CD4-positive, alpha-beta T cell treated with Interleukin-4 for 1 hour (primary cell): ENCODE measurements at regions not wholly inside any gene's neighbourhood (a gene's known extent, or its start where the extent isn't known, plus 50 kb on each side); places are given as distances from the start of the nearest gene placed in this dataset.

Experiments used
- DNase-seq, 2 donors: peaks; one replicate each; pipeline ENCODE4 v3.0.0-alpha.2; 2020 to 2022

DNA sequence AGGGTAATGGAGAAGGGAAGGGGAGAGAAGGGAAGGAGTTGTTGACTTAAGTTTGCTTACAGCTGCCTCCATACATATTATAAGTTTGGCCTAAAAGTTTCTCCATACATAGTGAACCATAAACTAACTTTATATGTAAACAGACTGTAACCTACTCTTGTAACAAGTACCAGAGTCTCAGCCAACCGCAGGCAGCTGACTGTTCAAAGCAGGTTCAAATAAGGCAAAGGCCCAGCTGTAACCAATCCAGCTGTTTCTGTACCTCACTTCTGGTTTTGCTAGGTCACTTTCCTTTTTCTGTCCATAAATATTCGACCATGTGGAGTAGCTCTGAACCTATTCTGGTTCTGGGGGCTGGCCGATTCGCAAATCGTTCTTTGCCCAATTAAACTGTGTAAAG lies 591.2 kb downstream of the INSC start:
- DNase-seq, result no peak

DNA sequence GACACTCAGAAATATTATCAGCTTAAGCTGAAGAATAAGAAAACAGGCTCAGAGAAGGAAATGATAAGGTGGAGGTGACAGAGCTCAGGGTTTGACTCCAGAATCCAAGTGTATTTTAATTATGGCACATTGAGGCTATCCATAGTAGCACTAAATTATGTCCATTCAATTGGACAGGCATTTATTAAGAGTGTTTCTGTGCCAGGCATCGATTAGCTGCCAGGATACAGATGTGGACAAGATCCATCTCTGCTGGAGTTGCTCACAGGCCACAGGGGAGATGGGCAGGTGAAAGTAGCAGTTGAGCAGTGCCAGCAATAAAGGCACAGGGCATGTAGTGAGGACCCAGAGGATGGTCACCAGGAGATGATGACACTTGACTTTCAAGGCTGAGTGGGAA lies 592.5 kb downstream of the INSC start:
- DNase-seq, result no peak

DNA sequence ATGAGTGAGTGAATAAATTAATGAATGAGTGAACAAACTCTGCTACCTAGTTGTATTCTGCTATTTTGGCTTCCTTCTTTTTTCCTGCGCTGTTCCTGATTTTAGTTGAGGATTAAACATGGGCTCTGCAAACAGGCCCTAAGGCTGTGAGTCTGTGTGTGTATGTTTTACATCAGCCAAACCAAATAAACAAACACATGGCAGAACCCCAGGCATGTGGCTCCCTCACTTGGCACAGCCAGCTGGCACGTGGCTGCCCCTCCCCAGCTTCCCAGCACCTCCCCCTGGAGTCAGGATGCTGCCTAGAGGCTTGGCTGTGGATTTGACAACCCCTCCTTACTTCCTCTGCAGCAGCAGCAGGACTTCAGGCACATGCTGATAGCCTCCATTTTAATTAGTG lies 593.2 kb downstream of the INSC start:
- no peak for DNase-seq

DNA sequence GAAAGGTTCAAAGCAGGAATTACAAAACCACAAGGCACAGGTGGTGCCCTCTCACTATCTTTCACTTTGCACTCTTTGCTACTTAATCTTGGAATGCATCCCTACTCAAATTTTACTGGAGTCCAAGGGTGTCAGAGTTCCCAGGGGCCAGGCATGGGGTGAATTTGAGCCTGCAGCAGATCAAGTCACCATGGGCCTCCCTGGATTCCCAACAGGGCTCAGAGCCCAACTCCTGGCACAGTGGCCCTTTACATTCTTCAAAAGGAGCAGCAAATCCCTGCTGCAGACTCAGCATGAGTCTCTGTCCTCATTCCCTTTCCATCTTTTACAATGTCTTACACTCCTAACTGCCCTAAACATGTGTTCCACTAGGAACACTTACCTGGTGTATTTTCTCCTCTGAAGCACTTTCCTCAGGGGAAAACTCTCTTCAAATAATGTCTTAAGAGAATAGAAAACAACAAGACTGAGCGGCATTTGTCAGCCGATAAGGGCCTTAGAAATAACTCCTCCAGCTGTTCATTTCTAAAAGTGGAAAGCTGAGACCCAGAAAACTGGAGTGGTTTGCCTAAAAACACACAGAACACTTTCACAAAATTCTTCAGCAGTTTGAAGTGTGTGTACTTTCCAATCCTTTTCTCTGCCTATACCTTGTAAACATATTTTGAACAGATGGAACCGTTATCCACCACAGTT lies 596.0 kb downstream of the INSC start:
- no peak for DNase-seq

DNA sequence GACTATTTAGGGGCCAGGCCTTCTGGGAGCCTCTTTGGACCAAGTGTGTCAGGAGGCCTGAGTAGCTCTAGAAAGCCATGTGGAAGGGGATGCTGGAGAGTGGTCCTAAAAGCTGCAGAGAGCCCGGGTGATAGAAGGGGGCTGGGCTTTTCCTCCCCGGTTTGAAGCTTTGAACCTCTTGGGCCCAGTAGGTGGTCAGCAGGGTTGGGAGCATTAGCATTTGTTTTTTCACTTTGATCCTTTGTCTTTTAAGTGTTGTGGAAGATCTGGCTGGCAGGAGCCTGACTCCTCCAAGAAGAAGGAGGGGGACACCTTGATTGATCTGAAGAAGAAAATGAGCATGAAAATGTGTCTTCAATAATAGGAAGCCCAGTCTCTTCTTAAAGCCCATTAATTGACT lies 596.6 kb downstream of the INSC start:
- no peak for DNase-seq

DNA sequence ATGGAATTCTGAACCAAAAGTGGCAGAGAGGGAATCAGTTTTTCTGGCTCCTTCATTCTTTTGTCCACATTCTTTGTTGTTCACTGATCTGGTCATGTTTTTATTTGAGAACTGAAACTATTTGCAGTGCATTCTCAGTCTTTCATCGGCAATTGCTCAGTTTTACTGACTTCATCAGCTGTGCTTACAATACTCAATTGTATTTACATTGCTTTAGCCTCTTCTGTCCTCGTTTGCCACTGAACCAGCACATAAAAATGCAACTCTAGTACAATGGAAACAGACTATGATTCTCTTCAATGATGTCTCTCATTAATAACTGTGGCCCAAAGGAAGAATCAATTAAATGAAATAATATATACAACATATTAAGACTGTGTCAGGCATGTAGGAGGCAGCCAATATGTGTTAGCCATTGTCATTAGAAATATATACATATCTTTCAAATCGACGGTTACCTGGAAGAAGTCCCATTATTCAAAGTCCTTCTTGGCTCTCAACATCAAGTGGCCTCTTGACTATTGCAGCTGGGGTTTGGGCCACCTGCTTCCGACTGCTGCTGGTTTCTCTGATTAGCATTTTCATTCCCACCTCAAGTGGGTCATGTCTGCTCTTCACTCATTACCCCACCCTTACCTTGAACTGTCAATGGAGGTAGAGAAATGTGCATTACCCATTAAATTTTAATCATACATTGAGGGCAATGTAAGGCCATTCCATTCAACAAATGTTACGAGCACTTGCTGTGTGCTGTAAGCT lies 600.1 kb downstream of the INSC start:
- DNase-seq, result no peak

DNA sequence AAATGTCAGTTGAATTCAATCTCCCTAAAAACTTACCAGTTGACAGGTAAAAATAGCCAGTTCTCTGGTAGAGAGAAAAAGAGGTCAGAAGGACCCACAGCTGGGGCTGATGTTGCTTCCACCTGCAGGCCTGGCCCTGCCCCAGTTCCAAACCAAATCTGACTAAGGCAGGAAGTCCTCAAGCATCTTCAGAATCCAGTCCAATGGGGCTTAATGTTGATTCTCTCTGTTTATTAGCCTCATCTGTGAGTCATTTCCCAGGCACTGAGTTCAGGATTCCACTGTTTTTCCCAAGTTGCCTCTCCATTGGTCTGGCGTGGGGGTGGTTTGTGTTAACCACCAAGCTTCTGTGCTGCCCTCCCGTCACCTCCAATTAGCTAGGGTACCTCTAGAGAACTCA lies 601.8 kb downstream of the INSC start:
- no peak for DNase-seq

DNA sequence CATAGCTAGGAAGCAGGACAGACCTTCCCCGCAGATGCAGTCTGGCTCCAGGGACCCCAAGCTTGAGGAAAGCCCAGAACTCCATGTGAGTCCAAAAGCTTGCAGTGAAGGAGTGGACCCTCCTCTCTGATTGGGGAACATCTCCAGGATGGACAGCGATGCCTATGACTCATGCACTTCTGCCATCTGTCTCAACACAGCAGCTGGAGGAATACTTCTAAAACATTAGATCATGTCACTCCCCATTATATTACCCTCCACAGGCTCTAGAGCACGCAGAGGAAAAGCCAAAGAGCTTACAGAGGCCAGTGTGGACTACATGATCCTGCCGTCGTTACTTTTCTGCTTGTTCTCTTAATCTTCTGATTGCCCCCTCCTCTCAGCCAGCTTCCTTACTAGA lies 605.7 kb downstream of the INSC start:
- no peak for DNase-seq

DNA sequence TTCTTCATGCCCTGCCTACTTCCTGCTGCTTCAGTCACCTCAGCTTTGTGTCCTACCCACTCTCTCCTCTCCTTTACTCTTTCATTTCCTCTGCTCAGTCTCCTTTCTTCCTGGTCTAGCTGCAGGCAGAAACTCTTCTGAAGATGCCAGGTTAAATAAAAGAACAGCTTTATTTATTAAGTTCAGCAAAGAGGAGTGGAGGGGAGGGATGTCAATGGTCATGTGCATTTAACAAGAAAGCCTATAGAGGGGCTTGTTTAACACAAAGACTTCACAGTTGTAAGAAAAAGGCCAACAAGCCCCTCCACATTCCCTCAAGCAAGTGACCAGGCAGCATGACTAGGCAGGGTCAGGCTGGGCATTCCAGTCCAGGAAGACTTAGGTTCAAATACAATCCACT lies 609.2 kb downstream of the INSC start:
- DNase-seq, result no peak

DNA sequence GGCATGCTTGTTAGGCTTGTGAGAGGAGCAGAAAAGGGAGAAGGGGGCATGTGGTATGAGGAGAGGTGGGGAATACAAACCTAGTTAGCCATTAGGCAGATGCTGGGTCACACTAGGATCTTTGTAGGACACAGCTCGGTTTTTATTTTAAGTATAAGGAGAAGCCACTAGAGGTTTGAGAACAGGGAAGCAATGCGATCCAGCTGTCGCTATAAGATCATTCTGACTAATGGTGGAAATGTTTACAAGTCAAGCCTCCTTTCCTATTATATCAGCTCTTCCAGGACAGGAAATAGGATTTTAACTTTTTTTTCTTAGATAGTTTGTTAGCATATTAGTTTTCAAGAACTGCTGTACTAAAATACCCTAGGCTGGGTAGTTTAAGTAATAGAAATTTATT lies 609.9 kb downstream of the INSC start:
- no peak for DNase-seq

DNA sequence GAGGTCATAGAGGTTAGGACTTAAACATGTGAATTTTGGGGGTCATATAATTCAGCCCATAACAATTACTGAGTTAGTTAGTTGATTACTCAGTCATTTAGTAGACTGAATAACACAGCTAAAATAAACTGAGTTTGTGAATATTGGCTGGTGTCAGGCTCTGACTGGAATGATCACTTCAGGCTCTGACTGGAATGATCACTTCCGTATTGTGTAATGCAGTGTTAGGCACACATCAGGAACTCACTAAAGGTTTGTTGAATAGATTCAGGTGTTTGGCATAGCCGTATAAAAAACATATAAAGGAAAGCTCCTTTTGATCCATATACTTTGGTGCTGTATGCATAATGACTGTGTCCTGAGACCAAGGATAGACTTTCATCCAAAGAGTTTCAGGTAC lies 610.5 kb downstream of the INSC start:
- no peak for DNase-seq

DNA sequence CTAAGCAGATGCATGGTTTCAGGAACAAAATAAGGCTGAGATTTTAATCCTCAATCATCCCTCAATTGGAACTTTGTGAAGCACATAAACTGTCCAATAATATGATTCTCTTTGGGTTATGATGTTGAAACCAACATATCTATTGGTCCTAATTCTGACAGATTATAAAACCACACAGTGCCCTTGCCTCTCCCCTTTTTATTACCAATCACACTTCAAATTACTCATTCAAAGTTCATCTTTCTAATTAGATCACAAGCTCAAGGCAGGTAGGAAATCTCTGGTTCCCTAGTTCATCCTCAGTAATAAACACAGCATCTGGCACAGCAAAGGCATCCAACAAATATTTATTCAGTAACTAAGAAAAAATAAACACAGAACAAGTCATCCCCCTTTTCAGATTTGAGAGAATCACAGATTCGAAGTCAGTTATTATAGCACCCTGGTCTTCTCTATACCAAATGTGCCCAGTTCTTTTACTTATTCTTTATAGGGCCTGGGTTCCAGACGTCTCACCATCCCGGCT lies 611.6 kb downstream of the INSC start:
- no peak for DNase-seq

DNA sequence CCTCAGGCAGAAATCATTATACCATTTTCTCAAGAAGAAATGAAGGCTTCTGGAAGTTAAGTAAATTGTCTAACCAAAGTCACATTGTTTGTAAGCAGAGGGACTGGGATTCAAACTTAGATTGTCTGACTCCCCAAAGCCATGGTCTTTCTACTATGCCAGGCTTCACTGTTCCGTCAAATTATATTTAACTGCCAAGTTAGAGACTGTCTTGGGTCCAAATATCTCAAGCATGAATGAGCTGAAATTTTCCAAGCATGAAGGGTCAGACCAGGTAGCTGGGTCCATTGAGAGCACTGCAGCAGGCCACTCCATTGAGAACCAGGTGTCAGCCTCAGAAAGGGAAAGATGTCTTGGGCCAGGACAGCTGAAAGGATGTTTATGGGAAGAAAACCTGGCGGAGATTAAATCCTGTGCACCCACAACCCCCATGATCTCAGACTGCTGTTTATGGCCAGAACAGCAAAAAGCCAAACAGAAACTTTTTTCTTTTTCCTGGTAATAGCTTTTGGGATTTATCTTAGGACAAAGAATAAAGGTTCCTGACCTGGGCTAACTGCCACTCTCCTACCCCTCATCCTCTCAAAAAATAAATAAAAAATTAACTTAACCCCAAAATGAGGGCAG lies 612.3 kb downstream of the INSC start:
- DNase-seq, result no peak

DNA sequence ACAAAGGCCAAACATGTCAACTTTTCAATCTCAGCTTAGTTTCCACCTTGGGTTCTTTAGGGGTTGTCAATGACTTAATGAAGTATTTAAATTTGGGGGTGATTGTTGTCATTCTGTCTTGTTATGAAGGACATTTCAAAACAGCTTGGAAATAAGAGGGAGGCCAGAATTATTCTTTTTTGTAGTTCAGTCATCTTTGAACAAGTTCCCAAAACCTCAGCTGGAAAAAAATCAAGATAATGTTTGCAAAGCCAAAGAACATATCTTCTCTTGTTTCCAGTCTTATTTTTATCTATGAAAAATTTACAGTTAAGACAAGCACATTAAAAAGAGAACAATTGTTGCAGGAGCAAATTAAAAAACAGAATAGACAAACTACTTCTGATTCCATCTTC lies 612.8 kb downstream of the INSC start:
- no peak for DNase-seq

DNA sequence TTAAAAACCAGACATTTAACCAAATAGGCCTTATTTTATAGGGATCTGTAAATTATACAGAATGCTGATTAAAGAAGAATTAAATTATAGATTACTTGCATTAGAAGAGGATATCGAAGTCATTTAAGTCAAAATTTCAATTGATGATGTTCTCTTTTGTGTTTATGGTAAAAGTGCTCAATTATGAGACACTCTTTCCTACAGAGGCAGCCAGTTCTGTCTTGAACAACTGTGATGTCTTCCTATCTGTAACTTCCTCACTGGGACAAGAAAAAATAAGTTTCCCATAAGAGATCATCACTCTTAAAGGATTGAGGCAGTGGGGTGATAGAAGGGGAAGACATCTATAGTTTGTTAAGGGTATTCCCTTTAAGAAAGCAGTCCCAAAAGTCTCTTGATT lies 613.5 kb downstream of the INSC start:
- no peak for DNase-seq

DNA sequence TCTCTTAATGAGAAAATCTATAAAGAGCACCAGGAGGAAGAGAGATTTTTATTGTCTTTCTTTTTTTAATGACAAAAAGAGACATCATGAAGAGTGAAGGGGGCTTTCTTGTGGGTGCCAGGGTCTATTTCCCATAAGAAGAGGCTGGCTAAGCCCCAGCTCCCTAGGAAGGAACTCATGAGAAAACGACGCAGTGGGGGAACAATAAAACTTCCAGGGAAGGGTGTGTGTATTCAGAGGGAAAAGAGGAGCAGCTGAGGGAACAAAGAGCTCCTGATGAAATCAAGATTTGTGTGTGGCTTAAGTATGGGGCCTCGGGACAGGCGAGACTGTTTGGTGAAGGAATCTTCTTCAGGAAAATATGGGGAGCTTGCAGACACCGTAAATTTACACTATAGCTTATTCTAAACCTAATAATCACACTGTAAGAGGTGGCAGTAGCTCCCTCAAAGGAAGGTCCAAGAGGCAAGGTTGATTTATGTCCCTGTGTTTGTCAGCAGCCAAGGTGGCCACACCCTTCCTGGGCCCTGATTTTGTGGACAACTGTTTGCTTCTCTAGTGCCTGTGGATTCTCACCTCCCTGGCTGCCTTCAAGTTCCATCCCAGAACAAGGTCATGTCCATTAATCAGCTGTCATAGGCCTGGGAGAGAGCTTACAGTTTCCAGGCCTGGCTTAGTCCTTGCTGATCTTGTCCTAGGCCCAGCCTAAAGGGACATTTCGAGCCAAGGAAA lies 615.7 kb downstream of the INSC start:
- DNase-seq, result no peak

DNA sequence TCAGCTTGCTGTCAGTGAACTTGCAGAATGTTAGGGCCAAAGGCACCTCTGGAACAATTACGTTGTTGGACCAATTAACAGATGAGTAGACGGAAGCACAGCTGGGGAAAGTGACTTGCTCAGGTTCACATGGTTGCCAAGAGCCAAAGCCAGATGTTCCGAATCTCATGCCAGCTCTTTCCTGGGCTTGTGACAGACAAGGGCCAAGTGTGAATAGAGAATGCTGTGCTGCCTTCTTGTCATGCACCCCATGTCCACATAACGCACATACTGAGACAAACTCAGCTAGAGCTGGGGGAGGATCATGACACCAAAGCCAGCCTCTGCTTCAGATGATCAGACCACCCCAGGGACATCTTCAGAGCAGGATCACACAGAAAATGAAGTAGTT lies 616.3 kb downstream of the INSC start:
- no peak for DNase-seq

DNA sequence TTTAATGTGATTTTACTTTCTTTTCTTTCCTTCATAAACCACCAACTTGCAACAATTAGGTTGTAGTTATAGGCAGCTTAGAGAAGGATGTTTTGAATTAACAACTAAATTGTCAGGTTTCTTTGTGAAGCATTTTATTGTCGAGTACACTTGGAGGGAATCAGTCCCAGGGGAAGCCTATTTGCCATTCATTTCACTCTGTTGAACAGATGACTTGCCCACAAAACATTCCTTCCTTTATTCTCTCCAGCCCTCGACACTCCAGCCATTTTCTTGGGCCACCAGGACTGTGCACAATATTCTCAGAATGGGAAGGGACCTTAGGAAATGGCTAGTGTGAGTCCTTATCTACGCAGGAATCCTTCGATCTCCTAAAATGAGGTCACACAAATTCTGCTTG lies 620.6 kb downstream of the SOX6 start:
- no peak for DNase-seq

DNA sequence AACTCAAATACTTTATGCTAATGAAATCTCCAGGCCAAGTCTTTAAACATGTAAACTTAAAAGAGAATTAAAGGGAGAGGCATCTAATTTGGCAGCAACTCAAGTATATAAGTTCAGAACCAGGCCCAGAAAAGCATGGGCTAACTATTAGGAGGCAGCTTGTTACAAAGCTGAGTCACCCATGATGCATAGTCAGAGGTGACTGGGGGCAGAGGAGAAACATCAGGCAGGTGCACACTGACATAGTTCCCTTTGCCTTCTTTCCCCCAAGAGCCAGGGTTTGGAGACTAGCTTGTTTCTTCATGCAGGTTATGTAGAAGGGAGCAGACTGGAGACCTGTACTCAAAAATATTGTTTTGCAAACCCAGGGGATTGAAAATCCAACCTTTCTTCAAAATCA lies 619.0 kb downstream of the SOX6 start:
- DNase-seq, result no peak

DNA sequence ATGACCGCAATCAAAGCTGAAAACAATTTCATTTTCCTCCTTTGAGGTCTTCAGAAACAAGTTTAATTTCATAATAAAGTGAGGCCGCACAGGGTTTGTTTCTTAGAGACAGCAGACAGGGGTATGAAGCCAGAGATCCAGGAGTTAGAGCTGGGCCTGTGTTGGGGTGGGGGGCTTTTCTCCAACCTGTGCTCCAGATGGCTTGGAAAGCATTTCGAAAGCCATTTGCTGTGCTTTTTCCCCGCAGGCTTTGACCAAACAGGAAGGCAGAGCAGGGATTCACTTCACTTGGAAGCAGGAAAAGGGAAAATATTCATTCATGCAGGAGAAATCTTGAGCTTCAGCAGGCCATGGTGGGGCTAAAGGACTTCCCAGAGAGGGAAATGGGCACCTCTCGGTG lies 617.4 kb downstream of the SOX6 start:
- no peak for DNase-seq

DNA sequence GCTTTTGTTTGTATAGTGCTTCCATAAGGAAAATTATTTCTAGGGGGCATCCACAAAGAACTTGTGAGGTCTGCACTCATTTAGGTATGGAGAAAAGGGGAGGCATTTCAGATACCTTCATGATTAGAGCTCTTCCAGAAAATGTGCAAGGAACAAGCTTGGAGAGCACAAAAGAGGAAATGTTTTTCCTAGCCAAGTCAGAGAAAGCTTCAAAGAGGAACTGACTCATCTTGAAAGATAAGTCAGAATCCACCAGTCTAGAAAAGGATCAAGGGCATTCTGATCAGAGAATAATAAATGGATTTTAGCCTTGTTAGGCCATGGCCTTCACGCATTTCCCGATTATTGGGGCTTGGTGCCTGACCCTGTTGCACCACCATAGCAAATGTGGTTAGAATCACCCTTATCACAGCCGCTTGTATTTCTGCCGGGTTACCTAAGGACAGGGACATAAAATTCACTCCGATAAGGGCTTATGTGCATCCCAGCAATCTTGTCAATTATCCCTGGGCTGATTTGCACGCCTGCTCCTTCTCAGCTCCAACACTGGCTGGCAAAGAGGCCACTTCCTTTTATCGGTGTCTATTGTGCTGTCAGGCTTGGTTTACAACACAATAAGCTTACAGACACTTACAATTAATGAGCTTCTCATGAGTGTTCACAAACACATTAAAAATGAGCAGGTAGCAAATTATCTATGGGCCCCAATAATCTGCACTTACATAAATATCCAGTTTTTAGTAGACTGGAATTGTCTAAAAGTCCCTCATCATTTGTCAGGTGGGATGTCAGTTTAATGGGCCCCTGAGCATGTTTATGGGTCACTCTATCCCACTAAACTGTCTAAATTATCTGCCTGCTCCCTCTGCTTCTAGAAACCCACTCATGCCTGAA lies 613.5 kb downstream of the SOX6 start:
- DNase-seq, result no peak

DNA sequence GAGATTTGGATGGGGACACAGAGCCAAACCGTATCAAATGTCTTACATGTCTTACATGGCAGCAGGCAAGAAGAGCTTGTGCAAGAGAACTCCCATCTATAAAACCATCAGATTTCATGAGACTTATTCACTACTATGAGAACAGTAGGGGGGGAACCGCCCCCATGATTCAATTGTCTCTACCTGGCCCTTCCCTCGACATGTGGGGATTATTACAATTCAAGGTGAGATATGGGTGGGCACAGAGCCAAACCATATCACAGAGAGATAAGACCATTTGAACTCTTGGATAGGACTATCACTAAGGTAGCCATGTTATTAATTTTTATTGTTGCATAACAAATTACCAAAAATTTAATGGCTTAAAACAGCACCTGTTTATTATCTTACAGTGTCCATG lies 611.7 kb downstream of the SOX6 start:
- DNase-seq, result no peak
